Neural cell (in vitro differentiated cells): ENCODE measurements at regions not wholly inside any gene's neighbourhood (a gene's known extent, or its start where the extent isn't known, plus 50 kb on each side); places are given as distances from the start of the nearest gene placed in this dataset.

Source experiments
- H2AFZ ChIP-seq: fragments of 200-600, 300-800 bp; sonication (generic), shearing (Covaris generic); 2 replicates; pipeline ENCODE4 v1.6.0; 2014; ENCODE audit warnings: low read depth, mild to moderate bottlenecking, antibody characterized with exemption, low read length, moderate library complexity
- H3F3A ChIP-seq: fragments of 200-600 bp; shearing (Covaris generic); 2 replicates; pipeline ENCODE4 v1.6.1; 2016; ENCODE audit warnings: mild to moderate bottlenecking, moderate library complexity, mixed read lengths, antibody characterized with exemption, low read length; ENCODE audit not compliant: insufficient read depth, poor library complexity, severe bottlenecking
- H3K27ac ChIP-seq: fragments of 200-600, 300-800 bp; sonication (generic), shearing (Covaris generic); 2 replicates; pipeline ENCODE4 v1.5.1; 2014; ENCODE audit warnings: mild to moderate bottlenecking, low read length, moderate library complexity
- H3K27me3 ChIP-seq: fragments of 300-800, 200-600 bp; sonication (generic), shearing (Covaris generic); 2 replicates; pipeline ENCODE4 v1.6.0; 2014; ENCODE audit warnings: mild to moderate bottlenecking, low read depth, low read length, moderate library complexity; ENCODE audit not compliant: insufficient read depth
- H3K36me3 ChIP-seq: fragments of 300-800, 200-600 bp; sonication (generic), shearing (Covaris generic); 2 replicates; pipeline ENCODE4 v1.5.1; 2014; ENCODE audit warnings: mild to moderate bottlenecking, antibody characterized with exemption, low read length, moderate library complexity; ENCODE audit not compliant: insufficient read depth
- H3K4me2 ChIP-seq: fragments of 300-800, 200-600 bp; sonication (generic), shearing (Covaris generic); 2 replicates; pipeline ENCODE4 v1.6.0; 2014; ENCODE audit warnings: mild to moderate bottlenecking, low read length
- H3K4me3 ChIP-seq: fragments of 300-800, 200-600 bp; sonication (generic), shearing (Covaris generic); 2 replicates; pipeline ENCODE4 v1.5.1; 2014; ENCODE audit warnings: mild to moderate bottlenecking, low read length, moderate library complexity
- H3K79me2 ChIP-seq: fragments of 200-600 bp; shearing (Covaris generic); replicated peaks from 2 replicates; pipeline ENCODE4 v1.6.0; 2014; ENCODE audit warnings: mild to moderate bottlenecking, low read length, moderate library complexity; ENCODE audit not compliant: insufficient read depth
- H3K9ac ChIP-seq: fragments of 300-800, 200-600 bp; sonication (generic), shearing (Covaris generic); 2 replicates; pipeline ENCODE4 v1.6.1; 2016; ENCODE audit warnings: mild to moderate bottlenecking, low read length, mixed read lengths
- H3K9me2 ChIP-seq: fragments of 200-600 bp; shearing (Covaris generic); 2 replicates; pipeline ENCODE4 v1.6.1; 2016; ENCODE audit warnings: mild to moderate bottlenecking, low read length, mixed read lengths; ENCODE audit not compliant: insufficient read depth
- H3K9me3 ChIP-seq: fragments of 200-600, 300-800 bp; sonication (generic), shearing (Covaris generic); 2 replicates; pipeline ENCODE4 v1.6.1; 2016; ENCODE audit warnings: mild to moderate bottlenecking, mixed run types, low read length, moderate library complexity, mixed read lengths
- H4K20me1 ChIP-seq: fragments of 200-600 bp; shearing (Covaris generic); 2 replicates; pipeline ENCODE4 v1.6.1; 2016; ENCODE audit warnings: mild to moderate bottlenecking, mixed run types; ENCODE audit not compliant: insufficient read depth
- CTCF ChIP-seq: fragments of 450-650 bp; IDR thresholded peaks from 2 replicates; pipeline ENCODE4 v1.5.1; 2014; ENCODE audit warnings: antibody characterized with exemption, mild to moderate bottlenecking, moderate library complexity; ENCODE audit not compliant: poor library complexity, severe bottlenecking
- EP300 ChIP-seq: fragments of 450-650 bp; conservative IDR thresholded peaks from 2 replicates; pipeline ENCODE4 v1.6.1; 2014; ENCODE audit warnings: antibody characterized with exemption, mild to moderate bottlenecking, moderate library complexity; ENCODE audit not compliant: poor library complexity, severe bottlenecking
- EZH2 ChIP-seq: fragments of 200-600, 300-800 bp; shearing (Covaris generic), sonication (generic); IDR thresholded peaks from 2 replicates; pipeline ENCODE4 v1.6.1; 2014; ENCODE audit warnings: antibody characterized with exemption, low read length, borderline replicate concordance, mild to moderate bottlenecking; ENCODE audit not compliant: insufficient read depth, poor library complexity, severe bottlenecking
- MXI1 ChIP-seq: fragments of 450-650 bp; conservative IDR thresholded peaks from 2 replicates; pipeline ENCODE4 v1.6.1; 2014; ENCODE audit warnings: antibody characterized with exemption, mild to moderate bottlenecking; ENCODE audit not compliant: poor library complexity, severe bottlenecking
- POLR2AphosphoS5 ChIP-seq: IDR thresholded peaks from 2 replicates; pipeline ENCODE4 v1.6.1; 2012
- RAD21 ChIP-seq: fragments of 450-650 bp; conservative IDR thresholded peaks from 2 replicates; pipeline ENCODE4 v1.6.1; 2014; ENCODE audit warnings: antibody characterized with exemption, mild to moderate bottlenecking, moderate library complexity
- REST ChIP-seq: IDR thresholded peaks from 2 replicates; pipeline ENCODE4 v1.6.1; 2012; ENCODE audit warnings: borderline replicate concordance
- SMC3 ChIP-seq: fragments of 450-650 bp; conservative IDR thresholded peaks from 2 replicates; pipeline ENCODE4 v1.6.1; 2014; ENCODE audit warnings: antibody characterized with exemption, mild to moderate bottlenecking, moderate library complexity; ENCODE audit not compliant: poor library complexity
- TAF1 ChIP-seq: IDR thresholded peaks from 2 replicates; pipeline ENCODE4 v1.6.1; 2012; ENCODE audit warnings: low read depth

- Histone ChIP-seq H3K27ac (no peak overlapping the region), H3K27me3 (no peaks in the 10 kb centered on the region), H3K4me2 (no peak overlapping the region), H3K79me2 (no peaks in the 10 kb centered on the region), H3K9me2 (no peaks in the 10 kb centered on the region), H3K36me3 (no peaks in the 10 kb centered on the region), H3K4me3 (no peak overlapping the region), H3K9me3 (no peaks in the 10 kb centered on the region), H3K9ac (no peak overlapping the region), H2AFZ (no peak overlapping the region), H4K20me1 (no peaks in the 10 kb centered on the region), H3F3A (no peaks in the 10 kb centered on the region)
- no peak for TF ChIP-seq SMC3
- no peak for TF ChIP-seq RAD21
- no peak for TF ChIP-seq EZH2
- TF ChIP-seq TAF1 = no peak
- TF ChIP-seq POLR2AphosphoS5 = no peak
- TF ChIP-seq CTCF = no peak
- TF ChIP-seq EP300 = no peak
- no peak for TF ChIP-seq REST
- no peak for TF ChIP-seq MXI1
These were observed 66.2 kb upstream of the PHACTR2 start for GRCh38 chr6:143611580-143611979.

GRCh38 chr6:143609972-143610371, 67.8 kb upstream of the PHACTR2 start:
- H3K9ac ChIP-seq = no peak overlapping the region
- H3K9me3 ChIP-seq = no peaks in the 10 kb centered on the region
- no peak for TF ChIP-seq CTCF
- no peak for TF ChIP-seq RAD21
- TF ChIP-seq REST = no peak
- TF ChIP-seq MXI1 = no peak
- TF ChIP-seq EP300 = no peak
- no peak for TF ChIP-seq SMC3
- TF ChIP-seq EZH2 = no peak
- TF ChIP-seq TAF1 = no peak
- TF ChIP-seq POLR2AphosphoS5 = no peak
- H3F3A ChIP-seq = no peaks in the 10 kb centered on the region
- no peaks in the 10 kb centered on the region for H3K36me3 ChIP-seq
- no peak overlapping the region for H2AFZ ChIP-seq
- H3K27ac ChIP-seq = no peak overlapping the region
- no peak overlapping the region for H3K4me2 ChIP-seq
- H3K9me2 ChIP-seq = no peaks in the 10 kb centered on the region
- no peaks in the 10 kb centered on the region for H4K20me1 ChIP-seq
- no peaks in the 10 kb centered on the region for H3K27me3 ChIP-seq
- no peak overlapping the region for H3K4me3 ChIP-seq
- no peaks in the 10 kb centered on the region for H3K79me2 ChIP-seq
